ENCODE measurements at regions not wholly inside any gene's neighbourhood (a gene's known extent, or its start where the extent isn't known, plus 50 kb on each side); places are given as distances from the start of the nearest gene placed in this dataset.

GRCh38 chr1:17912491-17912890 lies 157.4 kb downstream of the ACTL8 start:
- TF ChIP-seq CTCF (conservative IDR thresholded peaks at IDR 0.05; ENCODE audit: control insufficient read depth, insufficient read depth, low read depth, low read length) = no peak
- DNase-seq (ENCODE audit: low read depth) = no peak
- H3K4me3 ChIP-seq (ENCODE audit: control insufficient read depth, low read depth, low read length) = no peak overlapping the region

GRCh38 chr1:17913326-17914115 lies 158.4 kb downstream of the ACTL8 start:
- H3K4me3 ChIP-seq (ENCODE audit: control insufficient read depth, low read depth, low read length) = no peak overlapping the region
- no peak for DNase-seq (ENCODE audit: low read depth)
- no peak for TF ChIP-seq CTCF (conservative IDR thresholded peaks at IDR 0.05; ENCODE audit: control insufficient read depth, insufficient read depth, low read depth, low read length)

GRCh38 chr1:17914131-17914530 lies 159.0 kb downstream of the ACTL8 start:
- no peak for TF ChIP-seq CTCF (conservative IDR thresholded peaks at IDR 0.05; ENCODE audit: control insufficient read depth, insufficient read depth, low read depth, low read length)
- no peak overlapping the region for H3K4me3 ChIP-seq (ENCODE audit: control insufficient read depth, low read depth, low read length)
- no peak for DNase-seq (ENCODE audit: low read depth)

- no peak overlapping the region for H3K4me3 ChIP-seq (ENCODE audit: control insufficient read depth, low read depth, low read length)
- no peak for TF ChIP-seq CTCF (conservative IDR thresholded peaks at IDR 0.05; ENCODE audit: control insufficient read depth, insufficient read depth, low read depth, low read length)
- no peak for DNase-seq (ENCODE audit: low read depth)
Observed at GRCh38 chr1:17914987-17915386, 159.9 kb downstream of the ACTL8 start.

GRCh38 chr1:17915511-17916197 lies 160.5 kb downstream of the ACTL8 start:
- DNase-seq (ENCODE audit: low read depth) = no peak
- TF ChIP-seq CTCF (conservative IDR thresholded peaks at IDR 0.05; ENCODE audit: control insufficient read depth, insufficient read depth, low read depth, low read length) = no peak
- H3K4me3 ChIP-seq (ENCODE audit: control insufficient read depth, low read depth, low read length) = no peak overlapping the region

- no peak for DNase-seq (ENCODE audit: low read depth)
- H3K4me3 ChIP-seq (ENCODE audit: control insufficient read depth, low read depth, low read length) = no peak overlapping the region
- TF ChIP-seq CTCF (conservative IDR thresholded peaks at IDR 0.05; ENCODE audit: control insufficient read depth, insufficient read depth, low read depth, low read length) = no peak
Observed at GRCh38 chr1:17916702-17917101, 161.6 kb downstream of the ACTL8 start.

All from fibroblast of mammary gland (primary cell).